ENCODE measurements at regions not wholly inside any gene's neighbourhood (a gene's known extent, or its start where the extent isn't known, plus 50 kb on each side); places are given as distances from the start of the nearest gene placed in this dataset.

GRCh38 chr5:135631391-135631790 is 52.6 kb upstream of the CXCL14 start:
- no peak overlapping the region for H3K4me3 ChIP-seq (ENCODE audit: control insufficient read depth, low read depth, low read length)
- TF ChIP-seq, protein P1, sequence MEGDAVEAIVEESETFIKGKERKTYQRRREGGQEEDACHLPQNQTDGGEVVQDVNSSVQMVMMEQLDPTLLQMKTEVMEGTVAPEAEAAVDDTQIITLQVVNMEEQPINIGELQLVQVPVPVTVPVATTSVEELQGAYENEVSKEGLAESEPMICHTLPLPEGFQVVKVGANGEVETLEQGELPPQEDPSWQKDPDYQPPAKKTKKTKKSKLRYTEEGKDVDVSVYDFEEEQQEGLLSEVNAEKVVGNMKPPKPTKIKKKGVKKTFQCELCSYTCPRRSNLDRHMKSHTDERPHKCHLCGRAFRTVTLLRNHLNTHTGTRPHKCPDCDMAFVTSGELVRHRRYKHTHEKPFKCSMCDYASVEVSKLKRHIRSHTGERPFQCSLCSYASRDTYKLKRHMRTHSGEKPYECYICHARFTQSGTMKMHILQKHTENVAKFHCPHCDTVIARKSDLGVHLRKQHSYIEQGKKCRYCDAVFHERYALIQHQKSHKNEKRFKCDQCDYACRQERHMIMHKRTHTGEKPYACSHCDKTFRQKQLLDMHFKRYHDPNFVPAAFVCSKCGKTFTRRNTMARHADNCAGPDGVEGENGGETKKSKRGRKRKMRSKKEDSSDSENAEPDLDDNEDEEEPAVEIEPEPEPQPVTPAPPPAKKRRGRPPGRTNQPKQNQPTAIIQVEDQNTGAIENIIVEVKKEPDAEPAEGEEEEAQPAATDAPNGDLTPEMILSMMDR (IDR thresholded peaks at IDR 0.05; ENCODE audit: control insufficient read depth, insufficient read depth, low read depth, low read length, missing control alignments) = no peak
- DNase-seq (ENCODE audit: low read depth) = no peak

DNA sequence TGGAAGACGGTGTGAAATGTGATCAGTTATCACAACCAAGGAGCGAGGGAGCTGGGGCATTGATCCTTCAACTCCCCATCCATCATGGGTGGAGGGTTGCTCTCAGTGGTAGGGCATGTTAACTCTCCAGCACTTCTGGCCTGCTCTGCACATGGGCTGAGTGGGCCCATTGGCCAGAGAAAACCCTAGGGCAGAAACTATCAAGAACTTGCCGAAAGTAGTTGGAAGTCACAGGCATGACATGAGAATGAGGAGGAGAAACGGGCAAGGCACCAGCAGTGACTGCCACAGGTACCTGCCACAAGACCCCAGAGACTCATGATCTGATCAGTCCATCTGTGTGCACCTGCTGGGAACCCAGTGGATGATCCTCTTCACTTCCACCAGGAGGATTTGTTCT is 50.9 kb upstream of the CXCL14 start:
- TF ChIP-seq, protein P1 (IDR thresholded peaks at IDR 0.05; ENCODE audit: control insufficient read depth, insufficient read depth, low read depth, low read length, missing control alignments) = no peak
- H3K4me3 ChIP-seq (ENCODE audit: control insufficient read depth, low read depth, low read length) = no peak overlapping the region
- DNase-seq (ENCODE audit: low read depth) = no peak

GRCh38 chr5:135628771-135629563 is 50.2 kb upstream of the CXCL14 start:
- DNase-seq (ENCODE audit: low read depth) = no peak
- TF ChIP-seq, protein P1 (IDR thresholded peaks at IDR 0.05; ENCODE audit: control insufficient read depth, insufficient read depth, low read depth, low read length, missing control alignments) = no peak
- H3K4me3 ChIP-seq (ENCODE audit: control insufficient read depth, low read depth, low read length) = no peak overlapping the region
